Upper lobe of right lung (tissue), 1 donor: ENCODE measurements at regions not wholly inside any gene's neighbourhood (a gene's known extent, or its start where the extent isn't known, plus 50 kb on each side); places are given as distances from the start of the nearest gene placed in this dataset.
"Not testable (repeated sequence)": the region's sequence is repeated elsewhere in the genome, so short reads cannot be mapped to it uniquely, and the experiment has no call there.

Experiments used
- ATAC-seq: fragments of 200-7000 bp; cut with Tn5 transposase; one replicate; pipeline ENCODE4 v1.9.1; 2020; ENCODE audit warnings: mild to moderate bottlenecking, moderate library complexity
- DNase-seq: peaks from one replicate; pipeline ENCODE4 v3.0.0-alpha.2; 2020
- H3K27ac ChIP-seq: fragments of 200-600 bp; one replicate; pipeline ENCODE4 v1.8.0; 2022
- H3K27me3 ChIP-seq: fragments of 200-600 bp; one replicate; pipeline ENCODE4 v1.8.0; 2022; ENCODE audit warnings: mild to moderate bottlenecking
- H3K36me3 ChIP-seq: fragments of 200-600 bp; one replicate; pipeline ENCODE4 v1.8.0; 2022
- H3K4me1 ChIP-seq: fragments of 200-600 bp; one replicate; pipeline ENCODE4 v1.8.0; 2022
- H3K4me3 ChIP-seq: fragments of 200-600 bp; one replicate; pipeline ENCODE4 v1.8.0; 2022; ENCODE audit warnings: mild to moderate bottlenecking
- H3K9me3 ChIP-seq: fragments of 200-600 bp; one replicate; pipeline ENCODE4 v1.8.0; 2022
- intact Hi-C: fragments of 100-400 bp; cut with DNase I; formaldehyde crosslinking; loops from one replicate; pipeline ENCODE4 v1.11.0; 2022
- TF ChIP-seq, protein P1 (sequence below): fragments of 200-600 bp; IDR thresholded peaks from one replicate; pipeline ENCODE4 v1.8.0; 2022; ENCODE audit warnings: antibody characterized with exemption
- donor health status: DM: no; HTN: yes; CAD: no; lungs with severe emphysema.

DNA sequence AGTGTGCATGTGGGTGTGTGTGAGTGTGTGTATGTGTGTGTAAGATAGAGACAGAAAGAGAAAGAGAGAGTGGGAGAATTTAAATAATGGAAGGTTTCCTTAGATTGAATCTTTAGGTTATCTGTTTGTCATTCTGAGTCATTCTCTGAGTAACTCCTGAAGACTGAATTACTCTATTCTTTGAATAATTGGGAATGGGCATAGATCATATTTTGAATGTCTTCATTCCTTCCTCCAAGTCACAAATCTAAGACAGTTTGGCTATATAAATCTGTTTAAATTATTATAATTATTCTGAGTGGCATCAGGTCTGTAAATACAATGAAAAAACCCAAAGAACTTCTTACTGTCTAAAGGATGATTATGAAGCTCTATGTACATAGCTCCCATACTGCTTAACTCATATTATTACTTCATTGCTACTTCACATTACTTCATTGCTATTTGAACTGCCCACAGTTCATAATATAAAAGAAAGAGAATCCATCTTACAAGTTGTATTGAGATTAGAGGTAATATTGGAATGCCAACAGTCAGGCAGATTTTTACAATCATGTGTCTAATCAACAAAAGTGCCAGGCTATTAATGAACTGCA, 346.6 kb upstream of the CCDC179 start:
- no peaks in the 10 kb centered on the region for H3K27me3 ChIP-seq
- TF ChIP-seq, protein P1, sequence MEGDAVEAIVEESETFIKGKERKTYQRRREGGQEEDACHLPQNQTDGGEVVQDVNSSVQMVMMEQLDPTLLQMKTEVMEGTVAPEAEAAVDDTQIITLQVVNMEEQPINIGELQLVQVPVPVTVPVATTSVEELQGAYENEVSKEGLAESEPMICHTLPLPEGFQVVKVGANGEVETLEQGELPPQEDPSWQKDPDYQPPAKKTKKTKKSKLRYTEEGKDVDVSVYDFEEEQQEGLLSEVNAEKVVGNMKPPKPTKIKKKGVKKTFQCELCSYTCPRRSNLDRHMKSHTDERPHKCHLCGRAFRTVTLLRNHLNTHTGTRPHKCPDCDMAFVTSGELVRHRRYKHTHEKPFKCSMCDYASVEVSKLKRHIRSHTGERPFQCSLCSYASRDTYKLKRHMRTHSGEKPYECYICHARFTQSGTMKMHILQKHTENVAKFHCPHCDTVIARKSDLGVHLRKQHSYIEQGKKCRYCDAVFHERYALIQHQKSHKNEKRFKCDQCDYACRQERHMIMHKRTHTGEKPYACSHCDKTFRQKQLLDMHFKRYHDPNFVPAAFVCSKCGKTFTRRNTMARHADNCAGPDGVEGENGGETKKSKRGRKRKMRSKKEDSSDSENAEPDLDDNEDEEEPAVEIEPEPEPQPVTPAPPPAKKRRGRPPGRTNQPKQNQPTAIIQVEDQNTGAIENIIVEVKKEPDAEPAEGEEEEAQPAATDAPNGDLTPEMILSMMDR, result no peak
- H3K4me3 ChIP-seq, result no peak overlapping the region
- DNase-seq (no peak), ATAC-seq (no peak)
- no peaks in the 10 kb centered on the region for H3K4me1 ChIP-seq
- no peak overlapping the region for H3K27ac ChIP-seq
- intact Hi-C loops, result no loop called here
- no peaks in the 10 kb centered on the region for H3K9me3 ChIP-seq
- H3K36me3 ChIP-seq, result no peaks in the 10 kb centered on the region

DNA sequence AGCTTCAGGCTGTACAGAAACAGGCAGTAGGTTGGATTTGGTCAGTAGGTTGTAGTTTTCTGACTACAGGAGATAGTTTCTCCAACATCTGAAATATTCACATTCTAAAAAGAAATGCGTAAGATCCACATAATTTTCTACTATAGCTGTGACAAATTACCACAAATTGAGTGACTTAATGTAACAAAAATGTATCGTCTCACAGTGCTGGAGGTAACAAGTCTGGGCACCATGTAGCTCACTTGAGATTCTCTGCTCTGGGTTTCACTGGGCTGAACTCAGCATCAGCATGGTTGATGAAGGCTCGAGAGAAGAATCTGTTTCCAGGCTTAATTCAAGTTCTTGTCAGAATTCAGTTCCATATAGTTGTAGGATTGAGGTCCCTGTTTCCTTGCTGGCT, 350.9 kb upstream of the CCDC179 start:
- no peak for ATAC-seq
- intact Hi-C loops, result loop anchor here (10.0 kb wide), 1 partner anchor 1454 kb away; no protein-coding TSS in a partner anchor

DNA sequence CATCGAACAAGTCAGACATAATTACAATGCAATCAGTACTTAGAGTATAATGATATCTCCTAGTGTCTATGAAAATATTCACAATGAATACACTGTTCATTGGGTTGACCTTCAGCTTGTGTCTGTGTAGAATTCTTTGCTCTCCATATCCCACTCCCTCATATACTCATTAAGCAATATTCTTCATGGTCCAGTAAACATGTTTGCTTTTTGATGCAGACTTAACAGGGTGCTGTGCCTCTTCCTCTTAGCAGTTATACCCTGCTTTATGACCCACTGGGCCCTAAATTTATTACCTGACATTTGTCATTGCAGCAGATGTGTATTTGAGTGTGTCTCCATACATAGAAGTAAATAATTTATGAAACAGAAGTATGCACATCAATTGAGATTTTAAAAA, 352.5 kb upstream of the CCDC179 start:
- Histone ChIP-seq H3K27me3 (no peaks in the 10 kb centered on the region), H3K4me1 (no peaks in the 10 kb centered on the region), H3K4me3 (no peak overlapping the region), H3K9me3 (no peaks in the 10 kb centered on the region), H3K27ac (no peak overlapping the region), H3K36me3 (no peaks in the 10 kb centered on the region)
- DNase-seq (no peak), ATAC-seq (no peak)
- intact Hi-C loops, result loop anchor here (10.0 kb wide), 1 partner anchor 1452 kb away; no protein-coding TSS in a partner anchor
- TF ChIP-seq, protein P1, result no peak

More for the DNA sequence above, 350.9 kb upstream of the CCDC179 start:
- H3K9me3 ChIP-seq, result no peaks in the 10 kb centered on the region
- H3K27me3 ChIP-seq, result no peaks in the 10 kb centered on the region
- H3K4me1 ChIP-seq, result no peaks in the 10 kb centered on the region
- no peak for DNase-seq
- H3K4me3 ChIP-seq, result no peak overlapping the region
- TF ChIP-seq, protein P1, result no peak
- H3K27ac ChIP-seq, result no peak overlapping the region
- H3K36me3 ChIP-seq, result no peaks in the 10 kb centered on the region

DNA sequence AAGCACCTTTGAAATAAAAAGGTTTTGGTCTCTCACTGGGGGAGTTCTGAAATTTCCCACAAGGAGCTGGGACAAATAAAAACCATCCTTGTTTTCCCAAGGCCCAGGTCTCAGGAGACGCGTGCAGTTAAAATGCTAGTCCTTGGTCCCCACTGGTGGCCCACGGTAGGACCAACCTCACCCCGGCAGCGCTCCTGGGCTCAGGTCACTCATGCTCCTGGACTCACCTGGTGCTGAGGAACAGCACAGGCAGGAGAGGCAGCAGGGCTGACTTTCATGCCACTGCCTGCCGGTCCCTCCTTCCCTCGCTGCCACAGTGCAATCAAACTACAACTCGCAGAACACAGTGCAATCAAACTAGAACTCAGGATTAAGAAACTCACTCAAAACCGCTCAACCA, 356.8 kb upstream of the CCDC179 start:
- Histone ChIP-seq H3K9me3 (no peaks in the 10 kb centered on the region), H3K27me3 (no peaks in the 10 kb centered on the region), H3K4me3 (no peak overlapping the region), H3K4me1 (no peaks in the 10 kb centered on the region), H3K27ac (no peak overlapping the region), H3K36me3 (no peaks in the 10 kb centered on the region)
- ATAC-seq, result no peak
- no peak for DNase-seq
- TF ChIP-seq, protein P1, result no peak
- intact Hi-C loops, result loop anchor here (10.0 kb wide), 1 partner anchor 1448 kb away; no protein-coding TSS in a partner anchor

DNA sequence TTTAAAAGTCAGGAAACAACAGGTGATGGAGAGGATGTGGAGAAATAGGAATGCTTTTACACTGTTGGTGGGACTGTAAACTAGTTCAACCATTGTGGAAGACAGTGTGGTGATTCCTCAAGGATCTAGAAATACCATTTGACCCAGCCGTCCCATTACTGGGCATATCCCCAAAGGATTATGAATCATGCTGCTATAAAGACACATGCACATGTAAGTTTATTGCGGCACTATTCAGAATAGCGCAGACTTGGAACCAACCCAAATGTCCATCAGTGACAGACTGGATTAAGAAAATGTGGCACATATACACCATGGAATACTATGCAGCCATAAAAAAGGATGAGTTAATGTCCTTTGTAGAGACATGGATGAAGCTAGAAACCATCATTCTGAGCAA, 359.8 kb upstream of the CCDC179 start:
- H3K4me3 ChIP-seq, DNase-seq, H3K36me3 ChIP-seq, H3K27ac ChIP-seq, H3K9me3 ChIP-seq, H3K27me3 ChIP-seq, intact Hi-C loops, H3K4me1 ChIP-seq, ATAC-seq: not testable (repeated sequence)

DNA sequence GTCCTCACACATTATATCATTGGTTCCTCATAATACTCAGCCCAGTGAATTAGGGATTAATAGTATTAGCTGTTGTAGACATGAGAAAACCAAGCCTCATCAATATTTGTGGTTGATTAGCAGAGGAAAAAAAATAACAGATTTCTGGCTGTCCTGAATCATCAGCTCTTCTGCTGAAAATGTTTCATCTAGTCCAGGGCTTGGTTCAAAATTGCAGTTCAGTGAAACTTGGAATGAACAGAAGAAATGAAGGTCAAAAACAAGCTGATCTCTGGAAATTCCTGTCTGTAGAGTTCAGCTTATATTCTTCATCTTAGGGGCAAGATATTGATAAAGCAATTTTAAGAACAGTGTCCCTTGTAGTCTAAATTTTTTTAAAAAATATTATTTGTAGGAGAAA, 361.1 kb upstream of the CCDC179 start:
- Histone ChIP-seq H3K4me1 (no peaks in the 10 kb centered on the region), H3K4me3 (no peak overlapping the region), H3K9me3 (no peaks in the 10 kb centered on the region), H3K36me3 (no peaks in the 10 kb centered on the region), H3K27me3 (no peaks in the 10 kb centered on the region), H3K27ac (no peak overlapping the region)
- ATAC-seq (no peak), DNase-seq (no peak)
- TF ChIP-seq, protein P1, result no peak
- intact Hi-C loops, result no loop called here
